ENCODE measurements at regions not wholly inside any gene's neighbourhood (a gene's known extent, or its start where the extent isn't known, plus 50 kb on each side); places are given as distances from the start of the nearest gene placed in this dataset.

- TF ChIP-seq, protein P1, sequence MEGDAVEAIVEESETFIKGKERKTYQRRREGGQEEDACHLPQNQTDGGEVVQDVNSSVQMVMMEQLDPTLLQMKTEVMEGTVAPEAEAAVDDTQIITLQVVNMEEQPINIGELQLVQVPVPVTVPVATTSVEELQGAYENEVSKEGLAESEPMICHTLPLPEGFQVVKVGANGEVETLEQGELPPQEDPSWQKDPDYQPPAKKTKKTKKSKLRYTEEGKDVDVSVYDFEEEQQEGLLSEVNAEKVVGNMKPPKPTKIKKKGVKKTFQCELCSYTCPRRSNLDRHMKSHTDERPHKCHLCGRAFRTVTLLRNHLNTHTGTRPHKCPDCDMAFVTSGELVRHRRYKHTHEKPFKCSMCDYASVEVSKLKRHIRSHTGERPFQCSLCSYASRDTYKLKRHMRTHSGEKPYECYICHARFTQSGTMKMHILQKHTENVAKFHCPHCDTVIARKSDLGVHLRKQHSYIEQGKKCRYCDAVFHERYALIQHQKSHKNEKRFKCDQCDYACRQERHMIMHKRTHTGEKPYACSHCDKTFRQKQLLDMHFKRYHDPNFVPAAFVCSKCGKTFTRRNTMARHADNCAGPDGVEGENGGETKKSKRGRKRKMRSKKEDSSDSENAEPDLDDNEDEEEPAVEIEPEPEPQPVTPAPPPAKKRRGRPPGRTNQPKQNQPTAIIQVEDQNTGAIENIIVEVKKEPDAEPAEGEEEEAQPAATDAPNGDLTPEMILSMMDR (conservative IDR thresholded peaks at IDR 0.05; ENCODE audit: low read depth, low read length), result no peak
- no peak overlapping the region for H3K4me3 ChIP-seq (ENCODE audit: low read depth, low read length)
- DNase-seq (ENCODE audit: low read depth), result no peak
Observed at GRCh38 chrX:140342410-140342809, 162.5 kb downstream of the SOX3 start.

- TF ChIP-seq, protein P1 (conservative IDR thresholded peaks at IDR 0.05; ENCODE audit: low read depth, low read length), result no peak
- DNase-seq (ENCODE audit: low read depth), result no peak
Observed at GRCh38 chrX:140337263-140337662, 167.6 kb downstream of the SOX3 start.

GRCh38 chrX:140318296-140318695 lies 186.6 kb downstream of the SOX3 start:
- TF ChIP-seq, protein P1 (conservative IDR thresholded peaks at IDR 0.05; ENCODE audit: low read depth, low read length), result no peak
- no peak overlapping the region for H3K4me3 ChIP-seq (ENCODE audit: low read depth, low read length)
- no peak for DNase-seq (ENCODE audit: low read depth)

More at GRCh38 chrX:140337263-140337662, 167.6 kb downstream of the SOX3 start:
- no peak overlapping the region for H3K4me3 ChIP-seq (ENCODE audit: low read depth, low read length)

- DNase-seq (ENCODE audit: low read depth), result no peak
- TF ChIP-seq, protein P1 (conservative IDR thresholded peaks at IDR 0.05; ENCODE audit: low read depth, low read length), result no peak
- H3K4me3 ChIP-seq (ENCODE audit: low read depth, low read length), result no peak overlapping the region
Observed at GRCh38 chrX:140317462-140317861, 187.4 kb downstream of the SOX3 start.

DNA sequence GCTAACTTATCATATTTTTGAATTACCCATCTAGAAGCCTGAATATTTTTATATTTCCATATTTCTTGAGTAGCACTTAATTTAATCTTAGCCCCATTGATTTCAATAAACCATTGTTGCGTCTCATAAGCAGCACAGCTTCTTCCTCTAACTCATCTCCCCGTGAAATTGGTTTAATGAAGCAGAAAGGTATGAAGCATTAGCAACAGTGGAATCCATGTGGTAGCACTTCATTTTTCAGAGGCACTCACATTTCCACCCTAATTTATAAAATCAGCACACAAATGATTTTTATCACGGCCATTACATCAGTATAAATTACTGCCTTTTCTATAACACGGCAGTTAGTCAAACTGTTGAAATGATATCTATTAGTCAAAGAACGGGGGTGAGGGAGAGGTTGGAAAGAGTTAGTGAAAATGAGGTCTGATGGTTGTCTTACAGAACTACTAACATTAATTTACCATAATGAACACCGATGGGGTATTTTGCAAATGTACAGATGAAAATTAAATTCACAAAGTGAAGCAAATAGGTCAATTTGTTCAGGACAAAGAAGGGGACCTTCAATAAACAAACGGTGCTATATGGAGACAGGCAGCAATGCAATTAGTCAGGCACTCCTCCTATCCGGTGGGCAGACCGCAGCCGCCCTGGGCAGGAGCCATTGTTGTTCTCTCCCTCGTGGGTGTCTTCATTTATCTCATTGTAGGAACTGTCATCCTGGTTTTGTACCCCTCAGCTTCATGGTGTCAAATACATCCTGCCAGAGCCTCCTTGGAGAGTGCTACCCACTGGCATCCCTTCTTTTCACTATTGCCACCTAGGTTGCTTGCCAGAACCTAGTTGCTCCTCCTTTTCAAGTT lies 205.7 kb downstream of the SOX3 start:
- H3K4me3 ChIP-seq (ENCODE audit: low read depth, low read length), result no peak overlapping the region
- TF ChIP-seq, protein P1 (conservative IDR thresholded peaks at IDR 0.05; ENCODE audit: low read depth, low read length), result no peak
- DNase-seq (ENCODE audit: low read depth), result no peak

GRCh38 chrX:140297273-140297672 lies 207.6 kb downstream of the SOX3 start:
- TF ChIP-seq, protein P1 (conservative IDR thresholded peaks at IDR 0.05; ENCODE audit: low read depth, low read length), result no peak
- DNase-seq (ENCODE audit: low read depth), result no peak
- no peak overlapping the region for H3K4me3 ChIP-seq (ENCODE audit: low read depth, low read length)

GRCh38 chrX:140292961-140293360 lies 211.9 kb downstream of the SOX3 start:
- TF ChIP-seq, protein P1 (conservative IDR thresholded peaks at IDR 0.05; ENCODE audit: low read depth, low read length), result no peak
- no peak overlapping the region for H3K4me3 ChIP-seq (ENCODE audit: low read depth, low read length)
- no peak for DNase-seq (ENCODE audit: low read depth)

All from choroid plexus epithelial cell (primary cell).